Mucosa of stomach (tissue), 1 donor: ENCODE measurements at regions not wholly inside any gene's neighbourhood (a gene's known extent, or its start where the extent isn't known, plus 50 kb on each side); places are given as distances from the start of the nearest gene placed in this dataset.

Experiments used
- H3K27me3 ChIP-seq: one replicate; pipeline ENCODE4 v1.7.0; 2013; ENCODE audit warnings: mild to moderate bottlenecking, low read length; ENCODE audit not compliant: control insufficient read depth, insufficient read depth
- H3K36me3 ChIP-seq: one replicate; pipeline ENCODE4 v1.7.0; 2013; ENCODE audit warnings: low read length; ENCODE audit not compliant: control insufficient read depth, insufficient read depth
- H3K4me1 ChIP-seq: one replicate; pipeline ENCODE4 v1.7.0; 2013; ENCODE audit warnings: mild to moderate bottlenecking, low read length; ENCODE audit not compliant: control insufficient read depth, insufficient read depth
- H3K4me3 ChIP-seq: one replicate; pipeline ENCODE4 v1.7.0; 2013; ENCODE audit warnings: low read length
- H3K9ac ChIP-seq: one replicate; pipeline ENCODE4 v1.7.0; 2013; ENCODE audit warnings: mild to moderate bottlenecking, low read length, moderate library complexity
- H3K9me3 ChIP-seq: one replicate; pipeline ENCODE4 v1.7.0; 2013; ENCODE audit warnings: mild to moderate bottlenecking, low read length, moderate library complexity; ENCODE audit not compliant: control insufficient read depth
- donor health status: Pancreatic carcinoma.

- Histone ChIP-seq H3K4me1 (no peaks in the 10 kb centered on the region), H3K9me3 (no peaks in the 10 kb centered on the region), H3K27me3 (no peaks in the 10 kb centered on the region), H3K4me3 (no peak overlapping the region), H3K36me3 (no peaks in the 10 kb centered on the region), H3K9ac (no peak overlapping the region)
Measured at GRCh38 chr12:77500089-77500488, 330.6 kb upstream of the NAV3 start.

- Histone ChIP-seq H3K9me3 (no peaks in the 10 kb centered on the region), H3K27me3 (no peaks in the 10 kb centered on the region), H3K36me3 (no peaks in the 10 kb centered on the region), H3K9ac (no peak overlapping the region), H3K4me1 (no peaks in the 10 kb centered on the region), H3K4me3 (no peak overlapping the region)
Measured at GRCh38 chr12:77497647-77498046, 333.0 kb upstream of the NAV3 start.

- no peak overlapping the region for H3K9ac ChIP-seq
- H3K27me3 ChIP-seq: no peaks in the 10 kb centered on the region
- H3K9me3 ChIP-seq: no peaks in the 10 kb centered on the region
Measured at GRCh38 chr12:77496714-77497113, 334.0 kb upstream of the NAV3 start.

GRCh38 chr12:77494296-77494695, 336.4 kb upstream of the NAV3 start:
- no peaks in the 10 kb centered on the region for H3K27me3 ChIP-seq
- H3K4me3 ChIP-seq: no peak overlapping the region

More at GRCh38 chr12:77496714-77497113, 334.0 kb upstream of the NAV3 start:
- Histone ChIP-seq H3K4me3 (no peak overlapping the region), H3K36me3 (no peaks in the 10 kb centered on the region), H3K4me1 (no peaks in the 10 kb centered on the region)

GRCh38 chr12:77493302-77494168, 337.2 kb upstream of the NAV3 start:
- no peaks in the 10 kb centered on the region for H3K27me3 ChIP-seq
- H3K36me3 ChIP-seq: no peaks in the 10 kb centered on the region
- H3K9ac ChIP-seq: no peak overlapping the region
- no peak overlapping the region for H3K4me3 ChIP-seq
- H3K4me1 ChIP-seq: no peaks in the 10 kb centered on the region
- no peaks in the 10 kb centered on the region for H3K9me3 ChIP-seq

More at GRCh38 chr12:77494296-77494695, 336.4 kb upstream of the NAV3 start:
- no peaks in the 10 kb centered on the region for H3K9me3 ChIP-seq
- no peaks in the 10 kb centered on the region for H3K36me3 ChIP-seq
- H3K9ac ChIP-seq: no peak overlapping the region
- no peaks in the 10 kb centered on the region for H3K4me1 ChIP-seq

GRCh38 chr12:77492536-77492935, 338.2 kb upstream of the NAV3 start:
- Histone ChIP-seq H3K4me1 (no peaks in the 10 kb centered on the region), H3K9me3 (no peaks in the 10 kb centered on the region), H3K9ac (no peak overlapping the region), H3K36me3 (no peaks in the 10 kb centered on the region), H3K27me3 (no peaks in the 10 kb centered on the region), H3K4me3 (no peak overlapping the region)

- Histone ChIP-seq H3K9me3 (no peaks in the 10 kb centered on the region), H3K36me3 (no peaks in the 10 kb centered on the region), H3K4me3 (no peak overlapping the region), H3K27me3 (no peaks in the 10 kb centered on the region), H3K4me1 (no peaks in the 10 kb centered on the region), H3K9ac (no peak overlapping the region)
Measured at GRCh38 chr12:77489331-77489970, 341.2 kb upstream of the NAV3 start.

- Histone ChIP-seq H3K9me3 (no peaks in the 10 kb centered on the region), H3K27me3 (no peaks in the 10 kb centered on the region), H3K36me3 (no peaks in the 10 kb centered on the region), H3K4me3 (no peak overlapping the region), H3K9ac (no peak overlapping the region), H3K4me1 (no peaks in the 10 kb centered on the region)
Measured at GRCh38 chr12:77488041-77488620, 342.6 kb upstream of the NAV3 start.

- Histone ChIP-seq H3K4me3 (no peak overlapping the region), H3K36me3 (no peaks in the 10 kb centered on the region), H3K4me1 (no peaks in the 10 kb centered on the region), H3K9me3 (no peaks in the 10 kb centered on the region), H3K9ac (no peak overlapping the region), H3K27me3 (no peaks in the 10 kb centered on the region)
Measured at GRCh38 chr12:77486872-77487271, 343.8 kb upstream of the NAV3 start.

GRCh38 chr12:77485961-77486854, 344.5 kb upstream of the NAV3 start:
- no peak overlapping the region for H3K9ac ChIP-seq
- H3K36me3 ChIP-seq: no peaks in the 10 kb centered on the region
- H3K9me3 ChIP-seq: no peaks in the 10 kb centered on the region
- no peaks in the 10 kb centered on the region for H3K4me1 ChIP-seq
- H3K4me3 ChIP-seq: no peak overlapping the region
- no peaks in the 10 kb centered on the region for H3K27me3 ChIP-seq

- H3K9ac ChIP-seq: no peak overlapping the region
- no peak overlapping the region for H3K4me3 ChIP-seq
- H3K27me3 ChIP-seq: no peaks in the 10 kb centered on the region
- no peaks in the 10 kb centered on the region for H3K4me1 ChIP-seq
- no peaks in the 10 kb centered on the region for H3K36me3 ChIP-seq
- H3K9me3 ChIP-seq: no peaks in the 10 kb centered on the region
Measured at GRCh38 chr12:77481687-77482086, 349.0 kb upstream of the NAV3 start.
